ENCODE measurements at regions not wholly inside any gene's neighbourhood (a gene's known extent, or its start where the extent isn't known, plus 50 kb on each side); places are given as distances from the start of the nearest gene placed in this dataset.

- no peaks in the 10 kb centered on the region for H3K4me1 ChIP-seq
- no peaks in the 10 kb centered on the region for H3K9me3 ChIP-seq
- H3K36me3 ChIP-seq: no peaks in the 10 kb centered on the region
- DNase-seq: no peak
- H3K27ac ChIP-seq: no peak overlapping the region
- TF ChIP-seq CTCF (IDR thresholded peaks at IDR 0.05) (no peak), POLR2A (IDR thresholded peaks at IDR 0.05) (no peak)
- H3K4me3 ChIP-seq: no peak overlapping the region
- WGBS, 2 donors: 67 to 100% methylated on average over 1 of the region's 1 CpG
- no peaks in the 10 kb centered on the region for H3K27me3 ChIP-seq
- intact Hi-C loops (cut with DNase I): no loop called here
Observed at GRCh38 chr13:90352763-90353162, 994.7 kb upstream of the MIR17HG start.

- H3K27ac ChIP-seq: no peak overlapping the region
- intact Hi-C loops (cut with DNase I): no loop called here
- DNase-seq: no peak
- H3K9me3 ChIP-seq: no peaks in the 10 kb centered on the region
- H3K36me3 ChIP-seq: no peaks in the 10 kb centered on the region
- TF ChIP-seq POLR2A (IDR thresholded peaks at IDR 0.05) (no peak), CTCF (IDR thresholded peaks at IDR 0.05) (no peak)
- no peaks in the 10 kb centered on the region for H3K27me3 ChIP-seq
- no peaks in the 10 kb centered on the region for H3K4me1 ChIP-seq
- H3K4me3 ChIP-seq: no peak overlapping the region
- WGBS, 2 donors: 63 to 67% methylated on average over 1 of the region's 1 CpG
Observed at GRCh38 chr13:90355162-90355751, 992.2 kb upstream of the MIR17HG start.

GRCh38 chr13:90360785-90361184 lies 986.7 kb upstream of the MIR17HG start:
- intact Hi-C loops (cut with DNase I): no loop called here
- TF ChIP-seq POLR2A (IDR thresholded peaks at IDR 0.05) (no peak), CTCF (IDR thresholded peaks at IDR 0.05) (no peak)
- H3K27me3 ChIP-seq: no peaks in the 10 kb centered on the region
- no peaks in the 10 kb centered on the region for H3K9me3 ChIP-seq
- H3K27ac ChIP-seq: no peak overlapping the region
- no peaks in the 10 kb centered on the region for H3K4me1 ChIP-seq
- H3K36me3 ChIP-seq: no peaks in the 10 kb centered on the region
- no peak for DNase-seq
- WGBS, 2 donors: 50 to 57% methylated on average over 1 of the region's 1 CpG
- H3K4me3 ChIP-seq: no peak overlapping the region

- WGBS, 2 donors: 30 to 53% methylated on average over 1 of the region's 1 CpG
Observed at GRCh38 chr13:90362707-90363106, 984.8 kb upstream of the MIR17HG start.

GRCh38 chr13:90365130-90365529 lies 982.4 kb upstream of the MIR17HG start:
- Histone ChIP-seq H3K4me1 (no peaks in the 10 kb centered on the region), H3K36me3 (no peaks in the 10 kb centered on the region), H3K9me3 (no peaks in the 10 kb centered on the region), H3K27ac (no peak overlapping the region), H3K4me3 (no peak overlapping the region), H3K27me3 (no peaks in the 10 kb centered on the region)
- intact Hi-C loops (cut with DNase I): no loop called here
- DNase-seq: no peak
- peak in 1 of 6 experiments; percentile 13 for TF ChIP-seq CTCF (IDR thresholded peaks at IDR 0.05)
- no peak for TF ChIP-seq POLR2A (IDR thresholded peaks at IDR 0.05)
- 64 to 79% methylated on average over 1 of the region's 1 CpG for WGBS, 2 donors

More at GRCh38 chr13:90362707-90363106, 984.8 kb upstream of the MIR17HG start:
- intact Hi-C loops (cut with DNase I): no loop called here
- Histone ChIP-seq H3K27ac (no peak overlapping the region), H3K27me3 (no peaks in the 10 kb centered on the region), H3K9me3 (no peaks in the 10 kb centered on the region), H3K4me3 (no peak overlapping the region), H3K36me3 (no peaks in the 10 kb centered on the region), H3K4me1 (no peaks in the 10 kb centered on the region)
- DNase-seq: no peak
- TF ChIP-seq POLR2A (IDR thresholded peaks at IDR 0.05) (no peak), CTCF (IDR thresholded peaks at IDR 0.05) (no peak)

Measured in esophagus squamous epithelium (tissue), 5 donors.